ENCODE measurements at regions not wholly inside any gene's neighbourhood (a gene's known extent, or its start where the extent isn't known, plus 50 kb on each side); places are given as distances from the start of the nearest gene placed in this dataset.

- no peak for TF ChIP-seq CTCF (IDR thresholded peaks at IDR 0.05)
- TF ChIP-seq POLR2A (IDR thresholded peaks at IDR 0.05) = no peak
Measured at GRCh38 chr11:23632293-23632692, 772.0 kb upstream of the CCDC179 start.

All from esophagus squamous epithelium (tissue), 4 donors.